ENCODE measurements at regions not wholly inside any gene's neighbourhood (a gene's known extent, or its start where the extent isn't known, plus 50 kb on each side); places are given as distances from the start of the nearest gene placed in this dataset.

DNA sequence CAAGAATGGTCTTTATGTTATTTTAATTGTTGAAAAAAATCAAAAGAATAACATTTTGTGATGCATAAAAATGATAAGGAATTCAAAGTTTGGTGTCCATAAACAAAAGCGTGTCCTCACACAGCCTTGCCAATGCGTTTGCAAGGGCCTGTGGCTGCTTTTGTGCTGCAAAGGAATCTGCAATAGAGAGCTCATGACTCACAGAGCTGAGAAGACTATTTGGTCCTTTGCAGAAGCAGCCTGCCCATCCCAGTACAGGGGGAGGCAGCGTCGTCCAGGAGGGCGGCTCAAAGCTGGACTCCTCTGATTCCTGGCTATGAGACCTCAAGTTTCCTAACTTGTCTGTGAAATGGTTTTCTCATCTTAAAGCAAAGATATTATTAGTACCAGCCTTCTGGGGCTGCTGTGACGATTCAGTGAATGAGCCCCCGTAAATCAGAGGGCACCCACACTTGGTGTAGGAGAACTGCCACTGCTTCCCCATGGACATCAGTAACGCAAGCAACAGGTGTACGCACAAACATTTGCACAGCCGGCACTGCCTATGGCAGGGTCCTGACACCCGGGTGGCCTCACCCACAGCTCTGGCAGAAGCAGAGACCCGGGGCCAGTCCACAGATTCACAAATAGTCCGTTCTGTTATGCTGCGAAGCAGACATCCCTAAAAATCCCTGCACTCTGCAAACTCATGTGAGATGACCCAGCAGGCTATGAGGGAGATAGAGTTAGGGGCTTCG is 70.6 kb upstream of the ASAP2 start:
- DNase-seq: no peak

GRCh38 chr2:9127316-9127715 is 79.3 kb upstream of the ASAP2 start:
- DNase-seq: no peak

- DNase-seq: no peak
Observed at GRCh38 chr2:9126540-9126939, 80.1 kb upstream of the ASAP2 start.

- no peak for DNase-seq
Observed at GRCh38 chr2:9124231-9124741, 82.3 kb upstream of the ASAP2 start.

- DNase-seq: no peak
Observed at GRCh38 chr2:9123069-9123468, 83.5 kb upstream of the ASAP2 start.

DNA sequence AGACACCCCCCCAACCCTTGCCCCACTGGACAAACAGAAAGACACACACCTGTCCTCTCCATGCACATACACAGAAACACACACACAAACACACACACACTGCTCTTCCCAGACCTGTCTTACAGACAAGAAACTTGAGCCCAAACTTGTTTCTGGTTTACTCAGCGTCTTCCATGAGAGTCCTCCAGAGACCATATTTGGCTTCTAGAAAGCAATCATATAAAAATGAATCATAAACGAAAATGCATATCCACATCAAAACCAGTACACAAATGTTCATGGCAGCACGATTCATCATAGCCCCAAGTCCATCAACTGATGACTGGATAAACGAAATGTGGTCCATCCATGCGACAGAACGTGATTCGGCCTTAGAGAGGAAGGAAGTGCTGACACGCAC is 84.2 kb upstream of the ASAP2 start:
- no peak for DNase-seq

DNA sequence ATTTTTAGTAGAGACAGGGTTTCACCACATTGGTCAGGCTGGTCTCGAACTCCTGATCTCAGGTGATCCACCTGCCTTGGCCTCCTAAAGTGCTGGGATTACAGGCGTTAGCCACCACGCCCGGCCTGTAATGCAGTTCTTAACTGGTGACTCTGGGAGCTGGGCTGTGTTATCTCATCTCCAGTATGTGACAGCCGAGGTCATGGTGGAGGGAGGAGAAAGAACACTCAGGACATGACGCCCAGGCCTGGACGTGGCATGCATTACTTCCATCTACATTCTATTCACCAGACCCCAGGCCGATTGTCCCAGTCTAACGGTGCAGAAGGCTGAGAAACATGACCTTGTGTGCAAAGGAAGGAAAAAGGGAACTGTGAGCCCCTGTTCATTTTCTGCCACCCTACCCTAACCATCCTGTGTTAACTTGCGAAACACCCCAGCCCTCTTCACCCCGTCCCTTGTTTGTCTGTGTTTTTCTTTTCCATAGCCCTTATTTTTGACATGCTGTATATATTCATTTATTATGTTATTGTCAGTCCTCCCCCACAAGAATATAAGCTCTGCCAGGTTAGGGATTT is 88.1 kb upstream of the ASAP2 start:
- no peak for DNase-seq

GRCh38 chr2:9115229-9115628 is 91.4 kb upstream of the ASAP2 start:
- no peak for DNase-seq

GRCh38 chr2:9114458-9114857 is 92.2 kb upstream of the ASAP2 start:
- DNase-seq: no peak

DNA sequence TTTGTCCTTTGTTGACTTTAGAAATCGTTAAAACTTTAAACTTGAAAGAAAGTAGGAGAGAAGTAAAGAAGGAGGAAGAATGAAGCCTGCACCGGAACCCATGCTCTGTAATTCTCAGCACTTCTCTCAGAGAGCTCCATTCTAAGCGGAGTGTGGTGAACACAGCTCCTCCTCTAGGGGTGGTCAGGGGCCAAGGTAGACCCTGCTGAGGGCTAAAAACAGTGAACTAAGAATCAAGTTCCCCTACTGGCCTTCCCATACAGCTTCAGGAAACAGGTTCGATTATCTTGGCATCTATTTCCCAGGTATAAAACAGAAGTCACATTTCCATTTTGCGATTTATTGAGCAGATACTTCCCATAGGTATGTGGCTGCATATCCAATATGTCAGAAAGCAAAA is 92.7 kb upstream of the ASAP2 start:
- no peak for DNase-seq

GRCh38 chr2:9113262-9113661 is 93.3 kb upstream of the ASAP2 start:
- DNase-seq: no peak

GRCh38 chr2:9112079-9112721 is 94.4 kb upstream of the ASAP2 start:
- no peak for DNase-seq

GRCh38 chr2:9110893-9111569 is 95.6 kb upstream of the ASAP2 start:
- no peak for DNase-seq

- no peak for DNase-seq
Observed at GRCh38 chr2:9110346-9110884, 96.2 kb upstream of the ASAP2 start.

GRCh38 chr2:9109871-9110270 is 96.7 kb upstream of the ASAP2 start:
- no peak for DNase-seq

DNA sequence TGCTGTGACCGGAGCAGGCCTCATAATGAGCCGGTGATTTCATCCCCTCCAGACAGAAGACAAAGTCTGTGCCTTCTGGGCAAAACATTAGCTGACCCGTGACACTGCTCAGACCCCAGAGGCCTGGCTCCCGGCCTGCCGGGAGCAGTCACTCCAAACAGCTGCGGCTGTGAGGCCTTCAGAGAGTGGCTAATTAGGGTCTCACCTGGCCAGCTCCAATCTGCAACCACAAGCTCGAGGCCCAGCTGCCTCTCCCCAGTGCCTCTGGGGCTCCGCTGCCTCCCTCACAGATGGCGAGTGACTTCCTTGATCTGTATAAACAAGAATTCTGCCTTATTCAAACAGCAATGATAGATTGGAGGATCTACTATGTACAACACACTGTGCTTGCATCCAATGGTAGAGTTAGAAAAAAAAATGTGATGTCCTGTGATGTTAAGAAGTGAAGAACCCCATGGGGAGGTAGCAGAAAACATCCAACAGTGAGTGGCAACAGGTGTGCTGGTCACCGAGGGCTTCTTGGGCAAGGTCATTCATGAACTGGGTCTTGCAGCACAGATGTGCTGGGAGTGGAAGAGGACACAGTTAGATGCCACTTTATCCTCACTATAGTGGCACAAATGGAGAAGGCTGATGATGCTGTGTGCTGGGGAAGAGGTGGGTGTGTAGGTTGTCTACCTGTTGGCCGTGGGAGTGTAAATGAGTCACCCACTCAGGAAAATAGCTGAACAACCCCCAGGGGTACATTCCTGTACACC is 98.2 kb upstream of the ASAP2 start:
- no peak for DNase-seq

DNA sequence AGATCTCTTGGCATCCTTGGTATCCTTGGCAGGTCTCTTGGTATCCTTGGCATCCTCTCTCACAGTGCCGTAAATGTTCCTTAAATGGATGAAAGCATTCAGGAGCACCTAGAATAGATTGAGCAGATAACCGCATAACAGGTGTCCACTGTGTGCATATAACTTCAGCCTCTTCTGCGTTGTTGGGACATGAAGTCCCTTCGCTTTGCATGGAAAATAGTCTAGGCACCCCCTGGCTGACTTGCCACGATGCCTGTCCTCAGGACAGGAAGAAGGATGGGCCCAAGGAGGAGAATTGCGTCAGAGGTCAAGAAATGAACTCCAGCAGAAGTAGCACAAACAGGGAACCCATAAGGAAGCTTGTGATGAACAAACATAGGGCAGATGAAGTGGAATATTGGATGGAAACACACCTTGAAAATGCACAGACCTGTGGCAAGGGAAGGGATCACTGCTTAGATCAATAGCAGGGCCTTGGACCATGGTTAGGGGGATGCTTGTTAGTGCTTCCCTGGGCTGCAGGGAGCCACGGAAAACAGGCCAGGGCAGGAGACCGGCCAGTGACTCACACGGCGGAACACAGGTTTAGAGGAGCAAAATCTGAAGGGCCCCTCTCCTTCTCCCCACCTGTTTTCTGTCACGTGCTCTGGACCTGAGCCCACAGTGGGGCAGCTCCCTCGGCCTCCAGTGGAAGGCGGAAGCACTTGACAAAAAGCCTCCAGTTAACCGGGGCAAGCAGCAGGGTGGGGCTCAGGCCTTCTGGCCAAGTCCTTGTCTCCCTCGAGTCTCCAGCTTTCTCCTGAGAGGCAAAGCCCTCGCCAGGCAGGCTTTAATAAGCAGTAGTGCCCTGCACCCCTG is 99.2 kb upstream of the ASAP2 start:
- DNase-seq: no peak

DNA sequence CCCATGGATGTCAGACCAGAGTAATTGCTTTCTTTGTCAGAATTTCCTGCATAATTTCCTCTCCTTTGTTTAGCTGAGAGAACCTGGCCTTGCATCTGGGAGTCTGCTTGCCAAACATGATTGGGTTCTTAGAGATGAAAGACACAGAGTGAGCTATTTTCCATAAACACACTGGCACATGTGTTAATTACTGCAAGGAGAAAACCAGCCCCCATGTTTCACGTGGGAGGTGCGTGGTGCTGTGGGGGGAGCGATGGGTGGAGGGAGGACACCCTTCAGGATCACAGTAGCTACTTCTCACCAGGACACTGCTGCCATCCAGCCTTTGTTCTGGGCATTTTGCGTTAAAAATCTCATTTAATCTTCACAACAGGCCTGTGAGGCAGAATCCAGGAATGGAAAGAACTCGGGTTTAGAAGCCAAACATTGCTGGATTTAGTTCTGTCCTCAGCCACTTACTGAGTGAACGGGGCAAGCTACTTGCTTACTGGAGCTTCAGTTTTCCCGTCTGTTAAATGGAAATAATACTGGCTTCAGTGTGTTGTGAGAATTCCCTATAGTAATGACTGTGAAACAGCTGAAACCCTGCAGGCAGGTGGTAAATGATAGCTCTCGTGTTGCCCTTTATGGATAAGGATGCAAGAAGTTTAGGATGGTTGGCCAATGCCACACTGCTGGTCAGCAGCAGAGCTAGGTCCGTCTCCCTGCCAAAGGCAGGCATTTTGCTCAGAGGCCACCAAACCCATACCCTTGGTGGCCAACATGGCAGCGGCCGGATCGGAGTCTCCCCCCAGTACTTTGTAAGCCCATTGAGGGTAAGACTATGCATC is 100.1 kb upstream of the ASAP2 start:
- no peak for DNase-seq

DNA sequence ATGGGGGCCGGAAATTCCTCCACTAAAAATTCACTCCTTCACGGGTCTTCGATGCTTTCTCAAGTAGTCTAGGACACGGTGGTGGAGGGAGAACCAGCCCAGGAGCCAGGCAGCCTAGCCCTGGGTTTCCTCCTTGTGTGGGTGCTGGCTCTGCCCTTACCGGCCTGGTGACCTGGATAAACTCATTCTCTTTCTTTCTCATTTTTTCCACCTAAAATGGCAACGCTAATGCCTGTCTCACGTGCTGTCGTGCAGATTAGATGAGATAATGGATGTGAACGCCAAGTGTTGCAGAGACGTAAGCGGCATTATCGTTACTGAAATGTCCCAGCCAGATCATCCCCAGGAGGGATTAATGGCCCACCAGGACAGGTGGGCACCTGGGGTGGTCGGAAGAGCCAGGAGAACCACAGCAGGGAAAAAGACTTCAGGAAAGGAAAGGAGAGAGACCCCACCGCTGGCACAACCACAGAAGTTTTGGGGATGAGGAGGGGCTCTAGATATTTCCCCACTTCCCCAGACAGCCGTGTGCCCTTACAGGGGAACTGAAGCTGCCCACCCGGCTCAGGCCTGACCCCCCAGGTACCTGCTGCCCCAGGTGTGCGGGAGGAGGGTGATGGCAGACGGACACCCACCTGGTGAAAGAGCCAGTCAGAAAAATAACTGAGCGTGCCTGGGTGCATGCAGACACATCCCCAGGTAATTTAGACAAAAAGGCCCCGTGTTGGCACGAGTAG is 100.8 kb upstream of the ASAP2 start:
- DNase-seq: no peak
